ENCODE measurements at regions not wholly inside any gene's neighbourhood (a gene's known extent, or its start where the extent isn't known, plus 50 kb on each side); places are given as distances from the start of the nearest gene placed in this dataset.

GRCh38 chr6:104459543-104459942, 400.2 kb downstream of the HACE1 start:
- no peak for TF ChIP-seq POLR2A (IDR thresholded peaks at IDR 0.05)
- no peak for TF ChIP-seq CTCF (IDR thresholded peaks at IDR 0.05)
- no peak for TF ChIP-seq POLR2AphosphoS5 (IDR thresholded peaks at IDR 0.05; ENCODE audit: insufficient read depth in 1 of 2, low read depth in 1 of 2)
